Transverse colon (tissue), 4 donors: ENCODE measurements at regions not wholly inside any gene's neighbourhood (a gene's known extent, or its start where the extent isn't known, plus 50 kb on each side); places are given as distances from the start of the nearest gene placed in this dataset.

Experiments used
- DNase-seq: peaks from one replicate; pipeline ENCODE4 v3.0.0-alpha.2; 2019
- H3K27ac ChIP-seq, 4 donors: fragments of 200-600 bp; sonication (generic); 2 replicates each; pipeline ENCODE4 v1.5.1; 2016 to 2018; ENCODE audit warnings: inconsistent platforms in 4 of 4
- H3K27me3 ChIP-seq: fragments of 200-600 bp; sonication (generic); 2 replicates; pipeline ENCODE4 v1.5.1; 2017; ENCODE audit warnings: inconsistent platforms
- H3K36me3 ChIP-seq, 4 donors: fragments of 200-600 bp; sonication (generic); 2 replicates each; pipeline ENCODE4 v1.5.1; 2017 to 2019; ENCODE audit warnings: inconsistent platforms in 4 of 4
- H3K4me1 ChIP-seq, 4 donors: fragments of 200-600 bp; sonication (generic); 2 replicates each; pipeline ENCODE4 v1.5.1; 2017 to 2020; ENCODE audit warnings: inconsistent platforms in 4 of 4
- H3K4me3 ChIP-seq, 4 donors: fragments of 200-600 bp; sonication (generic); 1 replicate in 1 of 4; 2 replicates in 3 of 4; pipeline versions ENCODE4 v1.5.1 to v1.6.1; 2017 to 2019; ENCODE audit warnings: inconsistent platforms in 4 of 4
- H3K9me3 ChIP-seq, 2 donors: fragments of 200-600 bp; sonication (generic); 2 replicates each; pipeline ENCODE4 v1.5.1; 2017 to 2019; ENCODE audit warnings: inconsistent platforms in 2 of 2
- CTCF ChIP-seq, 5 experiments: fragments of 200-600 bp in 3 of 5; fragments of 450-650 bp in 2 of 5; sonication (generic) in 3 of 5; IDR thresholded peaks; 1 replicate in 2 of 5; 2 replicates in 3 of 5; pipeline ENCODE4 v1.5.1; 2016 to 2017; ENCODE audit warnings: antibody characterized with exemption in 5 of 5, inconsistent platforms in 3 of 5, mild to moderate bottlenecking in 2 of 5, moderate library complexity in 1 of 5
- EP300 ChIP-seq: sonication (generic); formaldehyde crosslinking; IDR thresholded peaks from one replicate; pipeline ENCODE4 v1.6.1; 2017; ENCODE audit warnings: antibody characterized with exemption, low read depth
- POLR2A ChIP-seq: fragments of 450-650 bp; IDR thresholded peaks from one replicate; pipeline ENCODE4 v1.6.1; 2016; ENCODE audit warnings: antibody characterized with exemption, mild to moderate bottlenecking, moderate library complexity
- POLR2AphosphoS5 ChIP-seq, 3 donors: sonication (generic); formaldehyde crosslinking; IDR thresholded peaks; one replicate each; pipeline ENCODE4 v1.6.1; 2016; ENCODE audit warnings: antibody characterized with exemption in 3 of 3
- whole genome bisulfite sequencing, 2 donors: methylation state at CpG; one replicate each; pipeline ENCODE4 v1.1.5; 2018; ENCODE audit warnings: low coverage in 1 of 2; 5-methylcytosine and 5-hydroxymethylcytosine counted together
- in situ Hi-C, 4 donors: fragments of 200-750 bp; cut with MboI; loops; one replicate each; pipeline versions ENCODE4 v1.15.0 to v1.15.1; 2017; ENCODE audit warnings: low sequenced_read_pairs in 3 of 4, low pct_ligation_motif_present in 1 of 4, low pct_unique_long_range_greater_than_20kb in 1 of 4
- intact Hi-C: fragments of 100-400 bp; cut with DNase I; formaldehyde crosslinking; loops from one replicate; pipeline ENCODE4 v1.15.1; 2023; ENCODE audit warnings: low total_unique reads

GRCh38 chr4:183797445-183798300 lies 107.4 kb upstream of the STOX2 start:
- peaks cover 52% of the 10 kb centered on the region for H3K27me3 ChIP-seq

GRCh38 chr4:183798301-183799253 lies 106.5 kb upstream of the STOX2 start:
- intact Hi-C loops = no loop called here
- peak overlapping the region; percentile 6 to 56 (median 52) for H3K4me3 ChIP-seq
- TF ChIP-seq POLR2A (no peak), POLR2AphosphoS5 (IDR thresholded peaks at IDR 0.05) (no peak), EP300 (no peak)
- DNase-seq = peak; percentile 19
- H3K27me3 ChIP-seq = peaks cover 52% of the 10 kb centered on the region
- H3K36me3 ChIP-seq = no peaks in the 10 kb centered on the region
- WGBS, 2 donors = 13% methylated on average over 13 to 25 of the region's 65 CpGs
- H3K4me1 ChIP-seq = peaks cover 0 to 20% (median 8%) of the 10 kb centered on the region in 4 donors
- H3K9me3 ChIP-seq = peaks cover 0 to 3% of the 10 kb centered on the region in 2 donors
- in situ Hi-C loops = no loop called here
- peak overlapping the region; percentile 49 to 77 (median 77) for H3K27ac ChIP-seq

More at GRCh38 chr4:183797445-183798300, 107.4 kb upstream of the STOX2 start:
- DNase-seq = peak; percentile 53
- H3K27ac ChIP-seq = peak overlapping the region; percentile 49 to 77 (median 77)
- peaks cover 0 to 20% (median 8%) of the 10 kb centered on the region in 4 donors for H3K4me1 ChIP-seq
- intact Hi-C loops = no loop called here
- in situ Hi-C loops = no loop called here
- peaks cover 6 to 8% of the 10 kb centered on the region in 2 donors for H3K9me3 ChIP-seq
- no peak for TF ChIP-seq POLR2A
- WGBS, 2 donors = 2% methylated on average over 31 of the region's 105 CpGs; no CpG with 5 or more reads in 1 of the 2 donors
- H3K4me3 ChIP-seq = peak overlapping the region; percentile 43 to 56 (median 52)
- no peaks in the 10 kb centered on the region for H3K36me3 ChIP-seq

GRCh38 chr4:183801457-183802165 lies 103.5 kb upstream of the STOX2 start:
- H3K4me1 ChIP-seq = peaks cover 0 to 20% (median 8%) of the 10 kb centered on the region in 4 donors
- no peak for TF ChIP-seq POLR2A
- TF ChIP-seq CTCF (IDR thresholded peaks at IDR 0.05) = no peak
- TF ChIP-seq POLR2AphosphoS5 (IDR thresholded peaks at IDR 0.05) = no peak
- no peak for TF ChIP-seq EP300
- in situ Hi-C loops (no loop called here), intact Hi-C loops (loop anchor here (5.0 kb wide), 1 partner anchor 1056 kb away; no protein-coding TSS in a partner anchor)
- no peak for DNase-seq
- H3K9me3 ChIP-seq = no peaks in the 10 kb centered on the region
- H3K4me3 ChIP-seq = no peak overlapping the region
- peaks cover 40% of the 10 kb centered on the region for H3K27me3 ChIP-seq
- H3K36me3 ChIP-seq = no peaks in the 10 kb centered on the region
- no peak overlapping the region for H3K27ac ChIP-seq
- 63 to 71% methylated on average over 3 to 8 of the region's 8 CpGs for WGBS, 2 donors

- WGBS, 2 donors = 76 to 79% methylated on average over 6 to 11 of the region's 11 CpGs
- Histone ChIP-seq H3K4me1 (no peaks in the 10 kb centered on the region), H3K27ac (no peak overlapping the region), H3K4me3 (no peak overlapping the region), H3K9me3 (no peaks in the 10 kb centered on the region), H3K27me3 (no peaks in the 10 kb centered on the region), H3K36me3 (no peaks in the 10 kb centered on the region)
- intact Hi-C loops (no loop called here), in situ Hi-C loops (no loop called here)
- DNase-seq = no peak
- TF ChIP-seq POLR2AphosphoS5 (IDR thresholded peaks at IDR 0.05) = no peak
- TF ChIP-seq EP300 = no peak
Measured at GRCh38 chr4:183806341-183806740, 98.8 kb upstream of the STOX2 start.

DNA sequence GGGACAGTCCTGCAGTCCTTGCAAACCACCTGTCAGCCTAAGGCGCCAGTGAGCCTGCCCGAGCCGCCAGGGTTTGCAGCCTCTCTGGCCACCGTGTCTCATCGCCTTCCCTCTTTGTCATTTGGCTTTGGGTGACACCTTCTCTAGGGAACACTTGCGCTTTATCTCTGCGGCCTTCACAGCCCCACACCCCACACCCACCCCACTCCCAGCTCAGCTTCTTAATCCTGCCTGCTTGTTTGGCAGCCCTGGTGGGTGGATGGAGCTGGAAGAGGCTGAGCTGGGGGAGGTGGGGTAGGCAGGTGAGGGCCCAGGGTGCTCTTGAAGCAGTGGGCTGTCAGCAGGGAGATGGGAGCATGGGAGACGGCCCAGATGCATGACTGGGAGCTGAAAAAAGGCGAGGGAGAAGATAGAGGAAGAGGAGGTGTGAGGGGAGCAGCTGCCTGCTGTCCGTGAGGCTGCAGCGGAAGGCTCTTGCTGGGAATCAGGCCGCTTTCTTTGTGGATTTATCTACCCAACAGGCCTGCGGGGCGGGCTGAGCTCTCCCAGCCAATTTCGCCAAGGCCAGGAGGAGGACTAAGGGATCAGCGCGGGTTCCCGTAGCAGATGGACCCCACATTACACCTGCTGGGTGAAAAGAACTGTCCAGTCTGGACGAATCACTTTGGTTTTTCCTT lies 97.5 kb upstream of the STOX2 start:
- no peak for DNase-seq
- Histone ChIP-seq H3K27me3 (no peaks in the 10 kb centered on the region), H3K4me3 (no peak overlapping the region), H3K4me1 (no peaks in the 10 kb centered on the region), H3K9me3 (no peaks in the 10 kb centered on the region), H3K27ac (no peak overlapping the region), H3K36me3 (no peaks in the 10 kb centered on the region)
- in situ Hi-C loops = no loop called here
- 74 to 87% methylated on average over 3 to 19 of the region's 19 CpGs for WGBS, 2 donors
- intact Hi-C loops = no loop called here
- TF ChIP-seq POLR2AphosphoS5 (IDR thresholded peaks at IDR 0.05) (no peak), EP300 (no peak), POLR2A (no peak)
